ENCODE measurements at regions not wholly inside any gene's neighbourhood (a gene's known extent, or its start where the extent isn't known, plus 50 kb on each side); places are given as distances from the start of the nearest gene placed in this dataset.

DNA sequence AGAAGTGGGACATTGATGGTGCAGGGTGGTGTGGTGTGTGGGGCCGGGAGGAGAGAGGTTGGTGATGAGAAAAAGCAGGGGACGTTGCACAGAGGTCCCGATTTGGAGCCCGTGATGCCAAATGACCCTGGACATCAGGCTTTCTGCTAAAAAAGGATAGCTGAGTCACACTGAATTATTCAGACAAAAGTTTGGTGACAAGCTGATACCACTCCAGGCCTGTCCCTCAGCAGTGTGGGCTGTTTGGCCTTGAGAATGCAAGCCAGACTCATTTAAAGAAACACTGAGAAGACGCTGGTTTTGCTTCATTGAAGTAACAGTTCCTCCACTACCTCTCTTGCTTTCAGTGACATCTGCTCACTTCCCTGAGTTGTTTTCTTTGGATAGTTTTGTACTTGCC, 262.1 kb upstream of the PWP1 start:
- H3K27ac Mint-ChIP-seq, result no peak overlapping the region
- Histone ChIP-seq H3K4me1 (ENCODE audit: control insufficient read depth in 1 of 2, extremely low read depth in 1 of 2, insufficient read depth in 2 of 2, low read length in 2 of 2) (no peaks in the 10 kb centered on the region), H3K27ac (ENCODE audit: low read length) (no peak overlapping the region), H3K27me3 (replicated peaks in 1 of 2; ENCODE audit: control insufficient read depth in 2 of 2, extremely low read depth in 1 of 2, insufficient read depth in 2 of 2, low read length in 1 of 2) (peaks cover 0 to 5% of the 10 kb centered on the region in 2 experiments), H3K36me3 (ENCODE audit: control insufficient read depth in 2 of 2, extremely low read depth in 1 of 2, insufficient read depth in 1 of 2, low read length in 1 of 2) (peaks cover 0 to 19% of the 10 kb centered on the region in 2 donors), H3K4me3 (ENCODE audit: control insufficient read depth in 1 of 2, extremely low read depth in 1 of 2, low read length in 1 of 2) (no peak overlapping the region), H3K9me3 (no peaks in the 10 kb centered on the region)
- DNase-seq, result no peak
- H3K27me3 Mint-ChIP-seq, result no peaks in the 10 kb centered on the region
- no peak overlapping the region for H3K4me3 Mint-ChIP-seq
- ChIA-PET POLR2A (no interaction called here), CTCF (no interaction called here)
- H3K36me3 Mint-ChIP-seq, result peaks cover 25% of the 10 kb centered on the region
- peaks cover 0 to 35% (median 8%) of the 10 kb centered on the region in 3 donors for H3K4me1 Mint-ChIP-seq
- WGBS (ENCODE audit: insufficient coverage), result 97% methylated on average over 4 of the region's 5 CpGs
- no peak for ATAC-seq (replicated peaks in 1 of 4)
- peaks cover 0 to 8% (median 4%) of the 10 kb centered on the region in 3 donors for H3K9me3 Mint-ChIP-seq

DNA sequence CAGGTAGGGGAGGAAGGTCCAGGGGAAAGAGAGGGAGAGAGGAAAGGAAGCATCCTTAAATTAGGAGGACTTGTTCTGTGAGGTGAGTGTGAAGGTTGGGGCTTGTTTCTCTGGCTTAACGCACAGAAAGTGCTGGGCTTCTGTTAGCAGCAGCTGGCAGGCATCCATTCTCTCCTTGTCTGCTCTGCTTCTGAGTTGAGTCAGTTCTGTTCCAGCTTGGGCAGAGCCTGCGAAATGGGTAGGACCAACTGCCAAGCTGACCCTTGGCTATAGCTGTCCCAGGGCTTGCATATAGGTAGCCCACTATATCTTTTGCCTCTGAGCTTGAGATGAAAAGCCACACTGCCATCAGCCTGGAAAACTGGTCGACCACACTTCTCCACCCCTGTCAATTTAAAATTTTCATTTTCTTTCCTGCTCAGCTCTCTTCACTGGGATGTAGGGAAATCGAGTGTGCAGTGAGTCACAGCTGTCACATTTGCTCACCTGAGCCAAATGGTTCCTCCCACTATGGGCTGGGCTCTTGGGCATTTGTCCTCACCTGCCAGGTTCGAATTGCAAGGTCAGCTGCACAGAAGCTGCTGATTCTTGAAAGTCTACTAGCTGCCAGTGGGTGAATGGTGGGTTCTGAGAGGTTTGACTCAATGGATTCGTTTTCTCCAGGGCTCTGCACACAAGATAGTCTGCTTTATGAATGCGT, 256.4 kb upstream of the PWP1 start:
- ChIA-PET CTCF (no interaction called here), POLR2A (no interaction called here)
- peaks cover 22 to 33% (median 24%) of the 10 kb centered on the region in 3 donors for H3K4me1 Mint-ChIP-seq
- no peak overlapping the region for H3K27ac Mint-ChIP-seq
- DNase-seq (no peak), ATAC-seq (replicated peaks in 1 of 4) (no peak)
- Histone ChIP-seq H3K9me3 (no peaks in the 10 kb centered on the region), H3K27ac (ENCODE audit: low read length) (no peak overlapping the region), H3K4me3 (ENCODE audit: control insufficient read depth in 1 of 2, extremely low read depth in 1 of 2, low read length in 1 of 2) (no peak overlapping the region), H3K4me1 (ENCODE audit: control insufficient read depth in 1 of 2, extremely low read depth in 1 of 2, insufficient read depth in 2 of 2, low read length in 2 of 2) (peaks cover 0 to 7% of the 10 kb centered on the region in 2 experiments), H3K27me3 (replicated peaks in 1 of 2; ENCODE audit: control insufficient read depth in 2 of 2, extremely low read depth in 1 of 2, insufficient read depth in 2 of 2, low read length in 1 of 2) (peaks cover 0 to 5% of the 10 kb centered on the region in 2 experiments), H3K36me3 (ENCODE audit: control insufficient read depth in 2 of 2, extremely low read depth in 1 of 2, insufficient read depth in 1 of 2, low read length in 1 of 2) (peaks cover 0 to 9% of the 10 kb centered on the region in 2 donors)
- peaks cover 3% of the 10 kb centered on the region for H3K36me3 Mint-ChIP-seq
- 84% methylated on average over 5 of the region's 7 CpGs for WGBS (ENCODE audit: insufficient coverage)
- H3K4me3 Mint-ChIP-seq, result no peak overlapping the region
- H3K9me3 Mint-ChIP-seq, result peaks cover 0 to 2% (median 0%) of the 10 kb centered on the region in 3 donors
- no peaks in the 10 kb centered on the region for H3K27me3 Mint-ChIP-seq

DNA sequence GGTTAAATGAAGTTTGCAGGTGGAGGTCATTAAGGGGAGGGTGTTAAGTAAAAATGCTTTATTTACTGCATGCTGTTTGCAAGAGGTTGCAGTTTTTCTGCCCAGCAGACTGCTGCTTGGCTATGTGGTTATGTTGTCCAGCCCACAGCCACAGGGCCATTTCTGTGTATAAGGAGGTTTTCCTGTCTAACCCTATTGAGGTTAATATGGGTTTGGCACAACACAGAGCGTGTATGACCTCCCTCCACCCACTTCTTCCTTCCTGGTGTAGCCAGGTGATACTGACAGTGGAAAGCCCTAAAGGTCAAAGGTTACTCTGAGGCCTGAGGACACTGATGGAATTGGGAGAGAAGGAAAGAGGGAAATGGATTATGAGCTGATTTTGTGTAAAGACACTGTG, 253.7 kb upstream of the PWP1 start:
- Histone ChIP-seq H3K4me1 (ENCODE audit: control insufficient read depth in 1 of 2, extremely low read depth in 1 of 2, insufficient read depth in 2 of 2, low read length in 2 of 2) (peaks cover 0 to 7% of the 10 kb centered on the region in 2 experiments), H3K9me3 (no peaks in the 10 kb centered on the region), H3K4me3 (ENCODE audit: control insufficient read depth in 1 of 2, extremely low read depth in 1 of 2, low read length in 1 of 2) (no peak overlapping the region), H3K36me3 (ENCODE audit: control insufficient read depth in 2 of 2, extremely low read depth in 1 of 2, insufficient read depth in 1 of 2, low read length in 1 of 2) (peaks cover 0 to under 1% of the 10 kb centered on the region in 2 donors), H3K27me3 (replicated peaks in 1 of 2; ENCODE audit: control insufficient read depth in 2 of 2, extremely low read depth in 1 of 2, insufficient read depth in 2 of 2, low read length in 1 of 2) (no peaks in the 10 kb centered on the region), H3K27ac (ENCODE audit: low read length) (no peak overlapping the region)
- CTCF ChIA-PET, result interaction anchor here in 1 of 2 donors (0.6 kb wide), 1 partner anchor 198 kb away, joined by 3 read pairs; no protein-coding TSS in a partner anchor
- peaks cover 22 to 28% (median 24%) of the 10 kb centered on the region in 3 donors for H3K4me1 Mint-ChIP-seq
- WGBS (ENCODE audit: insufficient coverage), result no CpG with 5 or more reads among the region's 1 CpG
- ATAC-seq (replicated peaks in 1 of 4), result no peak
- POLR2A ChIA-PET, result no interaction called here
- no peaks in the 10 kb centered on the region for H3K9me3 Mint-ChIP-seq
- H3K27ac Mint-ChIP-seq, result no peak overlapping the region
- no peak for DNase-seq
- no peaks in the 10 kb centered on the region for H3K36me3 Mint-ChIP-seq
- no peak overlapping the region for H3K4me3 Mint-ChIP-seq
- H3K27me3 Mint-ChIP-seq, result no peaks in the 10 kb centered on the region

DNA sequence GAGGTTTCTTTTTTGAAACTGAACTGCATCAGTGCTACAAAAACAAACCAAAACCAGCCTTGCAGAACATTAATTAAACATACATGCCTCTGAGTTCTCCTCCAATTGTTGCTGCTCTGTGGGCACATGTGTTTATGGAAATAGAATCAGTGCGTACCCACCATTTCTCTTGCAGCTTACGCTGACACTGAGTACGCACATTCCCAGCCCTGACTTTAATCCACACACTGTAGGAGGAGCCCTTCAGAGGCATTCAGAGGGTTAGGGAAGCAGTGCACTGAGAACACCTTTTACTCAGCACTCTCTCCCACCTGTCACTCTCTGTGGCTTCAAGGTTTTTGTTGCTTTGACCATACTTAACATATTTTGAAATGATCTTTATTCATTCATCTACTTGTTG, 250.5 kb upstream of the PWP1 start:
- no peak overlapping the region for H3K4me3 Mint-ChIP-seq
- no peaks in the 10 kb centered on the region for H3K27me3 Mint-ChIP-seq
- ChIA-PET POLR2A (no interaction called here), CTCF (no interaction called here)
- DNase-seq (no peak), ATAC-seq (replicated peaks in 1 of 4) (no peak)
- H3K36me3 Mint-ChIP-seq, result no peaks in the 10 kb centered on the region
- no peaks in the 10 kb centered on the region for H3K9me3 Mint-ChIP-seq
- Histone ChIP-seq H3K4me1 (ENCODE audit: control insufficient read depth in 1 of 2, extremely low read depth in 1 of 2, insufficient read depth in 2 of 2, low read length in 2 of 2) (peaks cover 0 to 9% of the 10 kb centered on the region in 2 experiments), H3K4me3 (ENCODE audit: control insufficient read depth in 1 of 2, extremely low read depth in 1 of 2, low read length in 1 of 2) (no peak overlapping the region), H3K27me3 (replicated peaks in 1 of 2; ENCODE audit: control insufficient read depth in 2 of 2, extremely low read depth in 1 of 2, insufficient read depth in 2 of 2, low read length in 1 of 2) (no peaks in the 10 kb centered on the region), H3K36me3 (ENCODE audit: control insufficient read depth in 2 of 2, extremely low read depth in 1 of 2, insufficient read depth in 1 of 2, low read length in 1 of 2) (no peaks in the 10 kb centered on the region), H3K9me3 (no peaks in the 10 kb centered on the region), H3K27ac (ENCODE audit: low read length) (no peak overlapping the region)
- no CpG with 5 or more reads among the region's 3 CpGs for WGBS (ENCODE audit: insufficient coverage)
- peaks cover 15 to 28% (median 28%) of the 10 kb centered on the region in 3 donors for H3K4me1 Mint-ChIP-seq
- no peak overlapping the region for H3K27ac Mint-ChIP-seq

DNA sequence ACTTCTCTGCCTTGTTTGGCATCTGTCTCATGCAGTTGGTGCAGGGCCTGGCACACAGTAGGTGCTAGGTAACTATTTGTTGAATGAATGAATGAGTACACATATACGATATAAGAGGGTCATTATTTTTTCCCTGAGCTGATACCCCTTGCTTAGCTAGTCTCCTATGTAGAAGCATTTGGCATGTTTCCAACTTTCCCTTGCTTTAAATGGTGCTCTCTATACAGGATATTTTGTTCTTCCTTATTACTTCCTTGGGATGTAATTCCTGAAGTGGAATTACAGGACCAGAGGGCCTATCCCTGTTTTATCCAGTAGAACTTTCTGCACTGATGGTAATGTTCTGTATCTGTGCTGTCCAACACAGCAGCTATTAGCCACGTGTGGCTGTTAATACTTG, 250.1 kb upstream of the PWP1 start:
- Mint-ChIP-seq H3K4me1 (peaks cover 15 to 28% (median 27%) of the 10 kb centered on the region in 3 donors), H3K27me3 (no peaks in the 10 kb centered on the region), H3K36me3 (no peaks in the 10 kb centered on the region), H3K4me3 (no peak overlapping the region), H3K27ac (no peak overlapping the region), H3K9me3 (no peaks in the 10 kb centered on the region)
- no peak for DNase-seq
- ChIA-PET POLR2A (no interaction called here), CTCF (no interaction called here)
- Histone ChIP-seq H3K27ac (ENCODE audit: low read length) (no peak overlapping the region), H3K9me3 (no peaks in the 10 kb centered on the region), H3K4me1 (ENCODE audit: control insufficient read depth in 1 of 2, extremely low read depth in 1 of 2, insufficient read depth in 2 of 2, low read length in 2 of 2) (peaks cover 0 to 9% of the 10 kb centered on the region in 2 experiments), H3K4me3 (ENCODE audit: control insufficient read depth in 1 of 2, extremely low read depth in 1 of 2, low read length in 1 of 2) (no peak overlapping the region), H3K36me3 (ENCODE audit: control insufficient read depth in 2 of 2, extremely low read depth in 1 of 2, insufficient read depth in 1 of 2, low read length in 1 of 2) (no peaks in the 10 kb centered on the region), H3K27me3 (replicated peaks in 1 of 2; ENCODE audit: control insufficient read depth in 2 of 2, extremely low read depth in 1 of 2, insufficient read depth in 2 of 2, low read length in 1 of 2) (no peaks in the 10 kb centered on the region)
- no CpG with 5 or more reads among the region's 2 CpGs for WGBS (ENCODE audit: insufficient coverage)
- ATAC-seq (replicated peaks in 1 of 4), result no peak

DNA sequence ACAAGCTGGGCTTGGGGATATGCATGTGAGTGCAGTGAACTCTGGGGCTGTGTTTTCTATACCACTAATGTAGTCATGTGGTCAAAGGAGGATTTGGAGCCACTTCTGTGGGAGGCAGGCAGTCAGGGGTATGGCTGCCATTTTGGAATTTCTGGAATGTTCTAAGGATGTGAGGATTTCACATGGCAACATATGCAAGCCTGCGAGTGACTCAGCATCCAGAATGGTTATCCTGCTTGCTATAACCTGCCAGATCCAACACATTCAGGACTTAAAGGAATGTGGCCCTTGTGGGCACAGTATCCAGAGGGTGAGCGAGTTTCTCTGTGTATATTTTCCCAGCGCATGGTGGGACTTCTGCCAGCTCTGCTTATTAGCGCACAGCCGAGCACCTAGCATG, 249.2 kb upstream of the PWP1 start:
- no peaks in the 10 kb centered on the region for H3K27me3 Mint-ChIP-seq
- CTCF ChIA-PET, result no interaction called here
- H3K36me3 Mint-ChIP-seq, result peaks cover 3% of the 10 kb centered on the region
- Histone ChIP-seq H3K4me1 (ENCODE audit: control insufficient read depth in 1 of 2, extremely low read depth in 1 of 2, insufficient read depth in 2 of 2, low read length in 2 of 2) (peaks cover 0 to 9% of the 10 kb centered on the region in 2 experiments), H3K36me3 (ENCODE audit: control insufficient read depth in 2 of 2, extremely low read depth in 1 of 2, insufficient read depth in 1 of 2, low read length in 1 of 2) (no peaks in the 10 kb centered on the region), H3K27ac (ENCODE audit: low read length) (no peak overlapping the region), H3K9me3 (no peaks in the 10 kb centered on the region), H3K4me3 (ENCODE audit: control insufficient read depth in 1 of 2, extremely low read depth in 1 of 2, low read length in 1 of 2) (no peak overlapping the region), H3K27me3 (replicated peaks in 1 of 2; ENCODE audit: control insufficient read depth in 2 of 2, extremely low read depth in 1 of 2, insufficient read depth in 2 of 2, low read length in 1 of 2) (no peaks in the 10 kb centered on the region)
- no peaks in the 10 kb centered on the region for H3K9me3 Mint-ChIP-seq
- 63% methylated on average over 1 of the region's 5 CpGs for WGBS (ENCODE audit: insufficient coverage)
- POLR2A ChIA-PET, result interaction anchor here in 1 of 2 donors (0.7 kb wide), 1 partner anchor 115 kb away, joined by 3 read pairs; no protein-coding TSS in a partner anchor
- no peak overlapping the region for H3K4me3 Mint-ChIP-seq
- ATAC-seq (replicated peaks in 1 of 4) (no peak), DNase-seq (no peak)
- no peak overlapping the region for H3K27ac Mint-ChIP-seq
- H3K4me1 Mint-ChIP-seq, result peaks cover 17 to 30% (median 24%) of the 10 kb centered on the region in 3 donors

Data from T-cell (primary cell).